ENCODE measurements at regions not wholly inside any gene's neighbourhood (a gene's known extent, or its start where the extent isn't known, plus 50 kb on each side); places are given as distances from the start of the nearest gene placed in this dataset.
"Not testable (repeated sequence)": the region's sequence is repeated elsewhere in the genome, so short reads cannot be mapped to it uniquely, and the experiment has no call there.

DNA sequence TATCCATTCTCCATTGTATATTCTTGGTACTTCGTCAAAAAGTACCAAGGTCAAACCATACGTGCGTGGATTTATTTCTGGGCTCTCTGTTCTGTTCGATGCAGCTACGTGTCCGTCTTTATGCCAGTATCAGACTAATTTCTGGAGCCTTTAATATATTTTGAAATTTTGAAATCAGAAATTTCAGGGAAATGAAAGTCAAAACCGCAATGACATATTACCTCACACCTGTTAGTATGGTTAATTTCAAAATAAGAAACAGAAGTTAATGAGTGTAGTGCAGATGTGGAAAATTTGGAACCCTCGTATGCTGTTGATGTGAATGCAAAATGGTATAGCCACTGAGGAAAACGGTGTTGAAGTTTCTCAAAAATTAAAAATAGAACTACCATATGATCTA is 156.1 kb upstream of the TRIB2 start:
- H3K4me1 ChIP-seq (ENCODE audit: control insufficient read depth in 2 of 2, insufficient read depth in 2 of 2, low read length in 2 of 2), result peaks cover 6 to 8% of the 10 kb centered on the region in 2 donors
- Mint-ChIP-seq H3K4me1 (peaks cover 25% of the 10 kb centered on the region), H3K4me3 (peak overlapping the region; percentile 4), H3K9me3 (ENCODE audit: insufficient read depth) (no peaks in the 10 kb centered on the region), H3K27ac (no peak overlapping the region), H3K27me3 (peaks cover 11% of the 10 kb centered on the region)
- ATAC-seq (ENCODE audit: low read depth) (peak; percentile 49), DNase-seq (peak; percentile 23)
- no peak for TF ChIP-seq EZH2 (IDR thresholded peaks at IDR 0.05; ENCODE audit: borderline replicate concordance, insufficient read depth, low read depth, low read length, poor library complexity, severe bottlenecking)
- TF ChIP-seq, protein P1, sequence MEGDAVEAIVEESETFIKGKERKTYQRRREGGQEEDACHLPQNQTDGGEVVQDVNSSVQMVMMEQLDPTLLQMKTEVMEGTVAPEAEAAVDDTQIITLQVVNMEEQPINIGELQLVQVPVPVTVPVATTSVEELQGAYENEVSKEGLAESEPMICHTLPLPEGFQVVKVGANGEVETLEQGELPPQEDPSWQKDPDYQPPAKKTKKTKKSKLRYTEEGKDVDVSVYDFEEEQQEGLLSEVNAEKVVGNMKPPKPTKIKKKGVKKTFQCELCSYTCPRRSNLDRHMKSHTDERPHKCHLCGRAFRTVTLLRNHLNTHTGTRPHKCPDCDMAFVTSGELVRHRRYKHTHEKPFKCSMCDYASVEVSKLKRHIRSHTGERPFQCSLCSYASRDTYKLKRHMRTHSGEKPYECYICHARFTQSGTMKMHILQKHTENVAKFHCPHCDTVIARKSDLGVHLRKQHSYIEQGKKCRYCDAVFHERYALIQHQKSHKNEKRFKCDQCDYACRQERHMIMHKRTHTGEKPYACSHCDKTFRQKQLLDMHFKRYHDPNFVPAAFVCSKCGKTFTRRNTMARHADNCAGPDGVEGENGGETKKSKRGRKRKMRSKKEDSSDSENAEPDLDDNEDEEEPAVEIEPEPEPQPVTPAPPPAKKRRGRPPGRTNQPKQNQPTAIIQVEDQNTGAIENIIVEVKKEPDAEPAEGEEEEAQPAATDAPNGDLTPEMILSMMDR (IDR thresholded peaks at IDR 0.05), result no peak
- POLR2A ChIA-PET, result no interaction called here
- no peaks in the 10 kb centered on the region for H3K9me3 ChIP-seq (ENCODE audit: control extremely low read depth in 1 of 3, control insufficient read depth in 2 of 3, insufficient read depth in 1 of 3, low read length in 2 of 3)
- H2AFZ ChIP-seq (ENCODE audit: insufficient read depth, low read depth, low read length, poor library complexity, severe bottlenecking), result no peak overlapping the region
- CTCF ChIA-PET, result interaction anchor here (0.6 kb wide), 1 partner anchor 9 kb away, joined by 3 read pairs; no protein-coding TSS in a partner anchor
- H3K4me3 ChIP-seq (ENCODE audit: control extremely low read depth in 1 of 5, extremely low read depth in 1 of 5, insufficient read depth in 1 of 5, low read depth in 2 of 5, low read length in 4 of 5), result no peak overlapping the region
- H3K4me2 ChIP-seq (replicated peaks; ENCODE audit: low read depth, low read length, poor library complexity, severe bottlenecking), result peak overlapping the region; percentile 3
- intact Hi-C loops (cut with micrococcal nuclease), result loop anchor here (10.0 kb wide), 1 partner anchor 696 kb away; no protein-coding TSS in a partner anchor
- H3K27me3 ChIP-seq (replicated peaks in 1 of 4; ENCODE audit: control extremely low read depth in 1 of 4, control insufficient read depth in 3 of 4, insufficient read depth in 4 of 4, low read length in 3 of 4), result peaks cover 0 to 8% (median 3%) of the 10 kb centered on the region in 4 experiments
- H4K20me1 ChIP-seq (ENCODE audit: control insufficient read depth, insufficient read depth, low read length, poor library complexity, severe bottlenecking), result no peaks in the 10 kb centered on the region
- no peaks in the 10 kb centered on the region for H3K36me3 ChIP-seq (replicated peaks in 1 of 2; ENCODE audit: control extremely low read depth in 1 of 2, control insufficient read depth in 1 of 2, extremely low read depth in 1 of 2, insufficient read depth in 2 of 2, low read length in 1 of 2)
- WGBS (ENCODE audit: insufficient coverage), result 84% methylated on average over 5 of the region's 9 CpGs
- no peaks in the 10 kb centered on the region for H3K79me2 ChIP-seq (ENCODE audit: control insufficient read depth, insufficient read depth, low read length)
- H3K27ac ChIP-seq (ENCODE audit: low read length in 2 of 2), result no peak overlapping the region
- no peak overlapping the region for H3K9ac ChIP-seq (ENCODE audit: low read length)

DNA sequence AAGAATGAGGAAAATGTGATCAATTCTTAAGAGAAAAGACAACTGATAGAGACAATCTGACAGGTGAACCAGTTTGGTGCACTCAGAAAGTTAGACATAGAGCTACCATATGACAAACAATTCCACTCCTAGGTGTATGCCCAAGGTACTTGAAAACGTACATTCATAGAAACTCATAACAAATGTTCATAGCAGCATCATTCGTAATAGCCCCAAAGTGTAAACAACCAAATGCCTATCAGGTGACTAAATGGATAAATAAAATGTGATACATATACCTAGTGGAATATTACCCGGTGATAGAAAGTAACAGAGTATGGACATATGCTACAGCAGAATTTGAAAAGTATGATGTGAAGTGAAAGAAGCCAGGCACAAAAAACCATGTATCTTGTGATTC is 149.3 kb upstream of the TRIB2 start:
- no peaks in the 10 kb centered on the region for H3K36me3 ChIP-seq (replicated peaks in 1 of 2; ENCODE audit: control extremely low read depth in 1 of 2, control insufficient read depth in 1 of 2, extremely low read depth in 1 of 2, insufficient read depth in 2 of 2, low read length in 1 of 2)
- H3K27ac Mint-ChIP-seq, result peak overlapping the region; percentile 38
- TF ChIP-seq EZH2 (IDR thresholded peaks at IDR 0.05; ENCODE audit: borderline replicate concordance, insufficient read depth, low read depth, low read length, poor library complexity, severe bottlenecking), result no peak
- TF ChIP-seq, protein P1 (IDR thresholded peaks at IDR 0.05), result no peak
- no peak overlapping the region for H3K27ac ChIP-seq (ENCODE audit: low read length in 2 of 2)
- WGBS (ENCODE audit: insufficient coverage), result no CpG with 5 or more reads among the region's 3 CpGs
- H3K9me3 Mint-ChIP-seq (ENCODE audit: insufficient read depth), result no peaks in the 10 kb centered on the region
- no peak for DNase-seq
- H3K9me3 ChIP-seq (ENCODE audit: control extremely low read depth in 1 of 3, control insufficient read depth in 2 of 3, insufficient read depth in 1 of 3, low read length in 2 of 3), result no peaks in the 10 kb centered on the region
- ChIA-PET CTCF (interaction anchor here (1.6 kb wide), 1 partner anchor 11 kb away, joined by 3 read pairs; no protein-coding TSS in a partner anchor), POLR2A (no interaction called here)
- H3K27me3 Mint-ChIP-seq, result peaks cover 37% of the 10 kb centered on the region
- ATAC-seq (ENCODE audit: low read depth), result no peak
- no peak overlapping the region for H3K4me3 ChIP-seq (ENCODE audit: control extremely low read depth in 1 of 5, extremely low read depth in 1 of 5, insufficient read depth in 1 of 5, low read depth in 2 of 5, low read length in 4 of 5)
- intact Hi-C loops (cut with micrococcal nuclease), result loop anchor here (10.0 kb wide), 1 partner anchor 703 kb away; no protein-coding TSS in a partner anchor
- no peak overlapping the region for H2AFZ ChIP-seq (ENCODE audit: insufficient read depth, low read depth, low read length, poor library complexity, severe bottlenecking)
- no peak overlapping the region for H3K4me3 Mint-ChIP-seq
- H3K79me2 ChIP-seq (ENCODE audit: control insufficient read depth, insufficient read depth, low read length), result no peaks in the 10 kb centered on the region
- H3K4me1 Mint-ChIP-seq, result peaks cover 13% of the 10 kb centered on the region
- H3K9ac ChIP-seq (ENCODE audit: low read length), result no peak overlapping the region
- H3K27me3 ChIP-seq (replicated peaks in 1 of 4; ENCODE audit: control extremely low read depth in 1 of 4, control insufficient read depth in 3 of 4, insufficient read depth in 4 of 4, low read length in 3 of 4), result no peaks in the 10 kb centered on the region
- H4K20me1 ChIP-seq (ENCODE audit: control insufficient read depth, insufficient read depth, low read length, poor library complexity, severe bottlenecking), result no peaks in the 10 kb centered on the region
- no peak overlapping the region for H3K4me2 ChIP-seq (replicated peaks; ENCODE audit: low read depth, low read length, poor library complexity, severe bottlenecking)
- peaks cover 3 to 9% of the 10 kb centered on the region in 2 donors for H3K4me1 ChIP-seq (ENCODE audit: control insufficient read depth in 2 of 2, insufficient read depth in 2 of 2, low read length in 2 of 2)

DNA sequence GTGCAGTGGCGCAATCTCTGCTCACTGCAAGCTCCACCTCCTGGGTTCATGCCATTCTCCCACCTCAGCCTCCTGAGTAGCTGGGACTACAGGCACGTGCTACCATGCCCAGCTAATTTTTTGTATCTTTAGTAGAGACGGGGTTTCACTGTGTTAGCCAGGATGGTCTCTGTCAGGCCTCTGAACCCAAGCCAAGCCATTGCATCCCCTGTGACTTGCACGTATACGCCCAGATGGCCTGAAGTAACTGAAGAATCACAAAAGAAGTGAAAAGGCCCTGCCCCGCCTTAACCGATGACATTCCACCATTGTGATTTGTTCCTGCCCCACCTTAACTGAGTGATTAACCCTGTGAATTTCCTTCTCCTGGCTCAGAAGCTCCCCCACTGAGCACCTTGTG is 147.2 kb upstream of the TRIB2 start:
- H4K20me1 ChIP-seq (ENCODE audit: control insufficient read depth, insufficient read depth, low read length, poor library complexity, severe bottlenecking); H2AFZ ChIP-seq (ENCODE audit: insufficient read depth, low read depth, low read length, poor library complexity, severe bottlenecking); H3K9me3 Mint-ChIP-seq (ENCODE audit: insufficient read depth); H3K4me2 ChIP-seq (replicated peaks; ENCODE audit: low read depth, low read length, poor library complexity, severe bottlenecking); H3K36me3 ChIP-seq (replicated peaks in 1 of 2; ENCODE audit: control extremely low read depth in 1 of 2, control insufficient read depth in 1 of 2, extremely low read depth in 1 of 2, insufficient read depth in 2 of 2, low read length in 1 of 2); H3K27me3 ChIP-seq (replicated peaks in 1 of 4; ENCODE audit: control extremely low read depth in 1 of 4, control insufficient read depth in 3 of 4, insufficient read depth in 4 of 4, low read length in 3 of 4); H3K27ac ChIP-seq (ENCODE audit: low read length in 2 of 2); H3K79me2 ChIP-seq (ENCODE audit: control insufficient read depth, insufficient read depth, low read length); H3K4me3 ChIP-seq (ENCODE audit: control extremely low read depth in 1 of 5, extremely low read depth in 1 of 5, insufficient read depth in 1 of 5, low read depth in 2 of 5, low read length in 4 of 5); H3K4me3 Mint-ChIP-seq; DNase-seq; H3K4me1 ChIP-seq (ENCODE audit: control insufficient read depth in 2 of 2, insufficient read depth in 2 of 2, low read length in 2 of 2); POLR2A ChIA-PET; CTCF ChIA-PET; ATAC-seq (ENCODE audit: low read depth); H3K9me3 ChIP-seq (ENCODE audit: control extremely low read depth in 1 of 3, control insufficient read depth in 2 of 3, insufficient read depth in 1 of 3, low read length in 2 of 3); H3K27ac Mint-ChIP-seq; H3K9ac ChIP-seq (ENCODE audit: low read length): not testable (repeated sequence)
- Mint-ChIP-seq H3K4me1 (peaks cover 13% of the 10 kb centered on the region), H3K27me3 (peaks cover 33% of the 10 kb centered on the region)
- intact Hi-C loops (cut with micrococcal nuclease), result loop anchor here (10.0 kb wide), 1 partner anchor 705 kb away; no protein-coding TSS in a partner anchor
- WGBS (ENCODE audit: insufficient coverage), result 93% methylated on average over 3 of the region's 7 CpGs

All from B cell (primary cell).